Skeletal muscle tissue (tissue), 3 donors: ENCODE measurements at regions not wholly inside any gene's neighbourhood (a gene's known extent, or its start where the extent isn't known, plus 50 kb on each side); places are given as distances from the start of the nearest gene placed in this dataset.

Experiments
- H3K27ac ChIP-seq: one replicate; pipeline ENCODE4 v1.7.0; 2013; ENCODE audit warnings: mild to moderate bottlenecking, low read depth, low read length, inconsistent platforms
- H3K27me3 ChIP-seq, 3 donors: one replicate each; pipeline ENCODE4 v1.7.0; 2013; ENCODE audit warnings: low read length in 3 of 3; ENCODE audit not compliant: control insufficient read depth in 3 of 3, insufficient read depth in 3 of 3
- H3K36me3 ChIP-seq, 3 donors: one replicate each; pipeline ENCODE4 v1.7.0; 2013; ENCODE audit warnings: low read length in 3 of 3; ENCODE audit not compliant: control insufficient read depth in 3 of 3, insufficient read depth in 3 of 3
- H3K4me1 ChIP-seq, 3 donors: one replicate each; pipeline ENCODE4 v1.7.0; 2013; ENCODE audit warnings: low read length in 3 of 3, mild to moderate bottlenecking in 3 of 3; ENCODE audit not compliant: control insufficient read depth in 3 of 3, insufficient read depth in 3 of 3
- H3K4me3 ChIP-seq, 3 donors: one replicate each; pipeline ENCODE4 v1.7.0; 2013; ENCODE audit warnings: low read length in 3 of 3
- H3K9ac ChIP-seq, 3 donors: one replicate each; pipeline ENCODE4 v1.7.0; 2013; ENCODE audit warnings: low read length in 3 of 3, mild to moderate bottlenecking in 3 of 3, moderate library complexity in 2 of 3, low read depth in 1 of 3
- H3K9me3 ChIP-seq, 3 donors: one replicate each; pipeline ENCODE4 v1.7.0; 2013; ENCODE audit warnings: low read length in 3 of 3; ENCODE audit not compliant: control insufficient read depth in 3 of 3
- donor health status: Osteomylitis.

GRCh38 chr1:87231703-87232367, 96.8 kb upstream of the LMO4 start:
- Histone ChIP-seq H3K9me3 (no peaks in the 10 kb centered on the region), H3K9ac (no peak overlapping the region), H3K36me3 (no peaks in the 10 kb centered on the region), H3K27me3 (no peaks in the 10 kb centered on the region), H3K4me3 (no peak overlapping the region), H3K4me1 (no peaks in the 10 kb centered on the region), H3K27ac (no peak overlapping the region)

DNA sequence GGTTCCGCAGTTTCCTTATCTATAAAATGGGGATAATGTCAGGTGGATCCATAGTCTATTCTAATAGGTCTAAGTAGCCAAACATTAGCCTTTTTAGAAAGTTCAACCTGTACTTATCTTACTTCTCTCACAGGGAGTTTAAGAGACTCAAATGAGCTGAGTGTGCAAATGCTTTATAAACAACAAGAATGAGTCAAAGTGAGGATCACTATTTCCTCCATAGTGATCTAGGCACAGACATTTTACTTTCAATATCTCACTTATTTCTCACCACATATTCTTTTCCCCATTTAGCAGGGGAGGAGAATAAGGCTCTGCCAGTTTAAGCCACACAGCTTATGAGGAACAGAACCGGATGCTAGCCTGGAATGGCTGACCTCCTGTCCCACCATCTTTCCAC, 92.1 kb upstream of the LMO4 start:
- Histone ChIP-seq H3K4me3 (no peak overlapping the region), H3K27me3 (no peaks in the 10 kb centered on the region), H3K9me3 (no peaks in the 10 kb centered on the region), H3K27ac (no peak overlapping the region), H3K36me3 (no peaks in the 10 kb centered on the region), H3K4me1 (no peaks in the 10 kb centered on the region), H3K9ac (no peak overlapping the region)

GRCh38 chr1:87239997-87240605, 88.6 kb upstream of the LMO4 start:
- no peak overlapping the region for H3K4me3 ChIP-seq
- no peaks in the 10 kb centered on the region for H3K4me1 ChIP-seq
- no peak overlapping the region for H3K9ac ChIP-seq
- H3K9me3 ChIP-seq, result no peaks in the 10 kb centered on the region
- H3K27me3 ChIP-seq, result no peaks in the 10 kb centered on the region
- H3K27ac ChIP-seq, result no peak overlapping the region
- no peaks in the 10 kb centered on the region for H3K36me3 ChIP-seq

DNA sequence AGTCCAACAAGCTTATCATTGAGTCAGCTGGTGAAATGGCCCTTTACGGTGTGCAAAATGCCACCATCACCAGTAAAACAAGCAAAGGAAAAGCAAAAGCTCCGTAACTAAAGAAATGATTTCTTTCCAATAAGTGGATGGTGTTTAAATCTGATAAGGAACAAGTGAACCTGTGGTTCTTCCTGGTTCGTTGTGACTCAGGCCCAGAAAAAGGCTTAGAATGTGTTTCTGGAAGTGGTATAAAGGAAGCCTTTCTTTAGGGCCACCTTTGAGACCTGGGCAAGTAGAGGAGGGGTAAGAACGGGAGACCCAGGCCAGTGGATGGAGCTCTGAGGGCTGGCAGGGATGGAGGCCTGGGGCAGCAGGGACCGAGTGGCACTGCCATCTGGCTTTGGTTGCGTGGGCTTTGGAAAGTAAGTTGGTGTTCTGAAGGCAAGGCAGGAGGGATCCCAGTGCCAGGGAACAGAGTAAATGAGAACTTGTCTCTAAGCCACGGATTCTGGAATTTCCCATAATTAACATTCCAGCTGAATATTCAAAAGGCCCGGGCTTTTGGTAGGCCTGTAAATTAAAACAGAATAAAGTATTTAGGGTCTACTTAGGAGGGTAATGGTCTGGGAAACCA, 87.9 kb upstream of the LMO4 start:
- H3K9ac ChIP-seq, result no peak overlapping the region
- no peak overlapping the region for H3K27ac ChIP-seq
- H3K4me3 ChIP-seq, result no peak overlapping the region
- no peaks in the 10 kb centered on the region for H3K36me3 ChIP-seq
- no peaks in the 10 kb centered on the region for H3K27me3 ChIP-seq
- H3K9me3 ChIP-seq, result no peaks in the 10 kb centered on the region
- no peaks in the 10 kb centered on the region for H3K4me1 ChIP-seq

GRCh38 chr1:87242445-87243185, 86.1 kb upstream of the LMO4 start:
- Histone ChIP-seq H3K4me1 (no peaks in the 10 kb centered on the region), H3K36me3 (no peaks in the 10 kb centered on the region), H3K27ac (no peak overlapping the region), H3K9ac (no peak overlapping the region), H3K27me3 (no peaks in the 10 kb centered on the region), H3K4me3 (no peak overlapping the region), H3K9me3 (no peaks in the 10 kb centered on the region)

DNA sequence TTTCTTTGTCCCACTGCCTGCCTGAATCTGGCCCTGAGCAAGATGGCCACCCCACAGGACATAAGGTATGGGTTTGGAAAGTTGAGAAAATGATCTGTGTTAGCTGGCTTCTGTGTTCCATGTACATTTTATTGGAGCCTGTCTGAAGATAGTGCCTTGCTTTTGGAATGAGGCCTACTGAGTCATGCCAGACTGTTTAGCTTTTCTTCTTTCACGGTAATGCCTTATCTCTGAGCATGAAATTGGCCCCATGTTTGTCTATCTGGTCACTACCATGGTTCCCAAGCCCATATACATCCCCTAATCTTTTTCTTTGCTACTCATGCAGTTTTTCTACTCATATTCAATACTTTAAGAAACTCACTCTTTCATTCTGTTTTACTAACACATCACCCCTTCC, 85.1 kb upstream of the LMO4 start:
- no peaks in the 10 kb centered on the region for H3K36me3 ChIP-seq
- no peak overlapping the region for H3K9ac ChIP-seq
- H3K27ac ChIP-seq, result no peak overlapping the region
- H3K4me3 ChIP-seq, result no peak overlapping the region
- no peaks in the 10 kb centered on the region for H3K27me3 ChIP-seq
- no peaks in the 10 kb centered on the region for H3K4me1 ChIP-seq
- H3K9me3 ChIP-seq, result no peaks in the 10 kb centered on the region

DNA sequence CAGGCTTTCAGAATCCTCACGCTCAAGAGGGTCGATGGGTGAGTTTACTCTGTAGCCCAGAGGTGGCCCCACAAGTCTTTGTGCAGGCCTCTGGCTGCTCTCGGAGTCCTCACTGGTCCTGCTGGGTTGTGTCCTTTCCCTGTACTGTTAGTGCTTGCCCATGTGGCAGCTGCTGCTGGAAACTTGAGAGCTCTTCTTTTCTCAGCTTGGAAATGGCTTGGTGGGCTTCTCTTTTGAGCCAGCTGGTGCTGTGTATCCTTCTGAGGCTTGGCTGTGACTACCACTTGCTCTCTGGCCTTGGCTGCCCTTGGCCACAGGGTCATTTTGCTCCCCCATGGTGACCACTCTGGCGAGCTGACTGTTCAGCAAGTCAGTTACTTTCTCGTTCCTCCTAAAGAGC, 82.2 kb upstream of the LMO4 start:
- Histone ChIP-seq H3K9me3 (no peaks in the 10 kb centered on the region), H3K36me3 (no peaks in the 10 kb centered on the region), H3K27me3 (no peaks in the 10 kb centered on the region), H3K27ac (no peak overlapping the region), H3K4me1 (no peaks in the 10 kb centered on the region), H3K4me3 (no peak overlapping the region), H3K9ac (no peak overlapping the region)

- no peak overlapping the region for H3K9ac ChIP-seq
- H3K36me3 ChIP-seq, result no peaks in the 10 kb centered on the region
- no peaks in the 10 kb centered on the region for H3K27me3 ChIP-seq
- H3K27ac ChIP-seq, result no peak overlapping the region
- H3K4me3 ChIP-seq, result no peak overlapping the region
- no peaks in the 10 kb centered on the region for H3K4me1 ChIP-seq
- no peaks in the 10 kb centered on the region for H3K9me3 ChIP-seq
Measured at GRCh38 chr1:87249803-87250202, 78.9 kb upstream of the LMO4 start.

DNA sequence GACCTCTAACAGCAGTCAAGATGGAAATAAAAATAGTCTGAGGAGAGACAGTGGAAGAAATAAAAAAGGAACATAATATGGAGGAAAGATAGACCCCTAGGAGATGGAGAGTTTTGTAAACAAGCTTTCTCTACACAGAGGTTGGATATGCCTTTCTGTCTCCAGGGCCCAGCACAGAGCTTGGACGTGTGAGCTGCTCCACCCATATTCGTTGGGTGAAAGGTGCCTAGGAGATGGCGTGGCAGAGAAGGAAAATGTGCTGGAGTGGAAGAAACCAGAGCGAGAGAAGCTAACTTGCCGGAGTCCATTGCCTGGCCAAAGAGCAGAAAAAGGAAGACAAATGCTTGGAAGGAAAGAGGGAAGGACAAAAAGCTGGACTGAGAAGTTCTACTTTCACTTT, 78.3 kb upstream of the LMO4 start:
- Histone ChIP-seq H3K9me3 (no peaks in the 10 kb centered on the region), H3K4me3 (no peak overlapping the region), H3K9ac (no peak overlapping the region), H3K4me1 (no peaks in the 10 kb centered on the region), H3K36me3 (no peaks in the 10 kb centered on the region), H3K27me3 (no peaks in the 10 kb centered on the region), H3K27ac (no peak overlapping the region)

- Histone ChIP-seq H3K4me3 (no peak overlapping the region), H3K9ac (no peak overlapping the region), H3K27ac (no peak overlapping the region), H3K9me3 (no peaks in the 10 kb centered on the region), H3K4me1 (no peaks in the 10 kb centered on the region), H3K27me3 (no peaks in the 10 kb centered on the region), H3K36me3 (no peaks in the 10 kb centered on the region)
Measured at GRCh38 chr1:87252406-87252805, 76.3 kb upstream of the LMO4 start.
